Renal cortex interstitium (tissue), 11 donors: ENCODE measurements at regions not wholly inside any gene's neighbourhood (a gene's known extent, or its start where the extent isn't known, plus 50 kb on each side); places are given as distances from the start of the nearest gene placed in this dataset.
"Not testable (repeated sequence)": the region's sequence is repeated elsewhere in the genome, so short reads cannot be mapped to it uniquely, and the experiment has no call there.

Experiments used
- DNase-seq, 11 donors: peaks; one replicate each; pipeline ENCODE4 v3.0.0-alpha.2; 2013; ENCODE audit warnings: low read depth in 9 of 11, low spot score in 4 of 11; ENCODE audit errors: extremely low read depth in 1 of 11

DNA sequence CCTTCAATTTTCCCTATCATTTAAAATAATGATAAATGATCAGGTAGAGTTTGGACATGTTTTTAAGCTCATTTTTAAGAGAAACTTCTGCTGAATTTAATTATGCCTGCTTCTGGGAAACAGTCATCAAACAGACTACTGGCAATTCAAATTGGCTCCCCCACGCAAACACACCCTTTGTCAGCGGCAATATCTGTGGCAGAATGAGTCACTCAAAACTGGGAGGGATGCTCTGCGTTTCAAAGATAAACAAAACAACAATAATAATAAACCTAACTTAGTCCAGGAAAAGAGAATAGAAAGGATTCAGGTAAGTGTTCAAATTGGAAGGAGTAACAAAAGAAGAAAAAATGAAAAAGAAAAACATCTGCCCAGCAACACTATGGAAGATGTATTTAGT lies 108.1 kb upstream of the ERCC4 start:
- no peak for DNase-seq

DNA sequence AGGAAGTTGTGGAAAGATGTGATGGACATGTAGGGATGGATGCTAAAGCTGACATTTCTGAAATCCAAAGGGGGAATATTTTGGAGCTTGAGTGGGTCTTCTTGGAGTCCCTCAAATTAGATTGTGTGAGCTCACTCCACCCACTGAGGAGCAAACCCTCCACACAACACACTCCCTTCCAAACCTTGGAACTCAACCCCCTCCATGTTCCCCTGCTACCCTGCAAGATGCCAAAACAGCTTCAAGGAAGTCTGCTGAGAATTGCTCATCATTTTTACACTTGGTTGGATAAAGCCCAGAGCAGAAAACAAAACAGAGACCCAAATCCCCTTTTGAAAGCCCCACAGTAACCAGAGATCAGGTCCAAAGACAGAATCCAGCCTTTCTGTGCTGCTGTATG lies 103.3 kb upstream of the ERCC4 start:
- no peak for DNase-seq

DNA sequence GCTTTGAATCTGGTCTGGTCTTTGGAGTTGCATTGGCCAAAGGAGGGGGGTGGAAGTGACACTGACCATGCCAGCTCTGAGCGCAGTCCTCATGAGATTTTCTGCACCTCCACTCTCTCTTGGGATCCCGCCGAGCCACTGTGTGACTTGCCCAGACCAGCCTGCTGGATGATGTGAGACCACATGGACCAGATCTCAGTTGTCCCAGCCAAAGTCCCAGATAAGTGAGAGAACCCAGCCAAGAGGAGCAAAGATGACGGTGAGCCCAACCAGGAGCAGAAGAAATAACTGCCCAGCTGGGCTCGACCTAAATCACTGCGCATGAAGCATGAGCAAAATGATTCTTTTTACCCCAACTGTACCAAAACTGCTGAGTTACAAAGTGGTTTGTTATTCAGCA lies 96.5 kb upstream of the ERCC4 start:
- no peak for DNase-seq

DNA sequence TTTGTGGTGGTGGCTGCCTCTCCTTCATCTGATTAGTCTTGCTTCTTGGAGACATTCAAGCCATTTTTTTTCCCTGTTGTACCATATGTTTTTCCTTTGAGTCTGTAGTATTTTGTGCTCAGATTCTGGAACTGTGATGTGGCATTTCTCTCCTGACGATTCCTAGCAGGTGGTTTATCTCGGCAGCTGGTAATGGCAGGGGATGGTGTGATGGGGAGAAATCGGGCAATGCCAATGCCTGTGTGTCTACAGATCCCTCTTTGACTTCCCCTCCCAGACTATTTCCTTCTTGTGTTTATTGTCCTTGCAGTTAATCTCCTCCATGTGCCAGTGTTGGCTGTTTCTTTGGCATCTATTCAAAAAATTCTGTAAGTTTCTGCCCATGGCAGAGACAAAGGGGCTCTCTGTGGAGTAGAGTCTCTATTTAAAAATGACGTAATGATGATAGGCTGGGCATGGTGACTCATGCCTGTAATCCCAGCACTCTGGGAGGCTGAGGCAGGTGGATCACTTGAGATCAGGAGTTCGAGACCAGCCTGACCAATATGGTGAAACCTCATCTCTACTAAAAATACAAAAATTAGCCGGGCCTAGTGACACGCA lies 90.2 kb upstream of the ERCC4 start:
- no peak for DNase-seq

DNA sequence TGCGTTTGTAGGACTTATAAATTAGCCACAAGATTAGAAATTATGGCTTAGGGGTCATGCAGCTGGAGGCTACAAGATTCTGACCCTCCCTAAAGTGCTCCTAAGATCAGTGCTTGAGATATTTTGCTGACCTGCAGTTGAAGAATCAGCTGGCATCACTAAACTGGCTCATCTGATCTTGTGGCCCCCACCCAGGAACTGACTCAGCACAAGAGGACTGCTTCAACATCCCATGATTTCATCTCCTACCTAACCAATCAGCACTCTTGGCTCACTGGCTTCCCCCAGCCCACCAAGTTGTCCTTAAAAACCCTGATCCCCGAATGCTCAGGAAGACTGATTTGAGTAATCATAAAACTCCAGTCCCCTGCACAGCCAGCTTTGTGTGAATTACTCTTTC lies 86.4 kb upstream of the ERCC4 start:
- no peak for DNase-seq

DNA sequence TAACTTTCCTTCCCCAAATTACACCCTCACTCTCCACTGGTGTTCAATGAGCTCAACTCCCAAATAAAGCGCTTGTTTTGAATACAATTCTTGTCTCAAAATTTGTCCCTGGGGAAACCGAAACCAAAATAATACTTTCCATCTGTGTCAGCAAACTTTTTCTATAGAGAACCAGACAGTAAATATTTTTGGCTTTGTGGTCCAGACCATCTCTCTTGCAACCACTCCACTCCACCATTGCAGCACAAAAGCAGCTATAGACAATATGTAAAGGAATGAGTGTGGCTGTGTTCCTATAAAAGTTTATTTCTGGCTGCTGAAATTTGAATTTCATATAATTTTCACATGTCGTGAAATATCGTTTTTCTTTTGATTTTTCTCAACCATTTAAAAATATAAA lies 84.6 kb upstream of the ERCC4 start:
- DNase-seq, result no peak

DNA sequence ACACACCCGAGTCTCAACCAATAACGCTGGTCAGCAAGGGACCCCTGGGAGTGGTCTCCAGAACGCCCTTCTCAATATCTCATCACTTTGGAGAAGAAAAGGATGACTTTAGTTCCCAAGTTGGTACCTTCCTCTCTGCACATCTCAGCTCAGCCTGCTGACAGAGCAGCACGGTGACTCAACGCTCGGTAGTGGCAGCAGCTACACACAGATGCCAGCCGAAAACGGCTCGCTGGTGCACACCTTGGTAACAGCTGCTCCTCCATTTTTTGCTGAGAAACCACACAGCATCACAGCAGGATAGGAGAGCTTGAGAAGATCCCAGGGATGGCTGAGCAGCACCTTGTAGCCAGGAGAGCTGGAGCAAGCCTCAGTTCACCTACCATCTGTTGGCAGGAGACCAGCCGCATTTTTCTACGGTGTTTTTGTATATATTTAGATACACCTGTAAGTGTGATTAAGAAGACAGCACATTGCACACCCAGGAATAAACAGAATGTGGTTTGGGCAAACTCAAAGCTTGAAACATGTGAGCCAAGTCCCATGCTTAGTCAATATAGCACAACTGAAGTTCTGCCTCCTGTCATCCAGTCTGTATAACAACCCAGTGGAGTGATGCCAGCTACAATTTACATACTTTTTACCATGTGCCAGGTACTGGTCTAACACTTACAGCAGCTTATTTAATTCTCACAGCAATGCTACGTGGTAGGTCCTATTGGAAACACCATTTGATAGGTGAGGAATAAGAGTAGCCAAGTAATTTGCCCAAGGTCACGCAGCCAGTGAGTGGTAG lies 83.8 kb upstream of the ERCC4 start:
- DNase-seq, result no peak

DNA sequence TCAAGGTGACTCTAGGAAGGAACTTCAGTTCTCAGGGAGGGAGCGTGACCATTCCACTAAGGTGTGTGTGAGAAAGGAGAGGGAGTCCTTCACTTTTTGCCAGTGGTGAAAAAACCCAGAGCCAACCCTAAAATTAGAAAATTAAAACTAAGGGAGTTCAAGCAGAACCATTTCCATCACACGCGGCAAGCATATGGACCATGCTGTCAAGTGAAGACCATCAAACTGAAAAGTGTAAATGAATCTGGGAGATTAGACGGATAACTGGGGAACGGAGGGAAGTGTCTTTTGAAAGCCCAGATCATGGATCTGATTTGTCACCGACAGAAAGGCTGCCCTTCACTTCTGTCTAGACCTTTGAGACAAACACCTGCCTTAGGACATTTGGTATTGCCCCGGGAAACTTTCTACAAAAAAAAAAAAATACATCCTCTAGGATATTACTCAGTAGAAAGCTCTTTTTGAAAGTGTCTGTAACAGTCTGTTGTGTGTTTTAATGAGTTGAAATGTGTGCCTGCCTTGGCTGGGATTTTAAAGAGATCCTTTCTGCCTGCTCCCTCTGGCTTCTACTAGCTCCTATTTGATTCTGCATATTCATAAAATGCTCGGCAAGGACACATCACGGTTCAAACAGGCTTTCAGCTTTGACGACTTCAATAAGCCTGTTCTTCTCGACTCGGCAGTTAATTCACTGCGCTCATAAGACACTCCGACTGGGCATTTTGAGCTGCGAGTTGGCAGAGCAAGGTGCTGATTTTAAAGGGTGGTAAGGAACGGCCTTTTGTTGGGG lies 81.4 kb upstream of the ERCC4 start:
- DNase-seq, result no peak

DNA sequence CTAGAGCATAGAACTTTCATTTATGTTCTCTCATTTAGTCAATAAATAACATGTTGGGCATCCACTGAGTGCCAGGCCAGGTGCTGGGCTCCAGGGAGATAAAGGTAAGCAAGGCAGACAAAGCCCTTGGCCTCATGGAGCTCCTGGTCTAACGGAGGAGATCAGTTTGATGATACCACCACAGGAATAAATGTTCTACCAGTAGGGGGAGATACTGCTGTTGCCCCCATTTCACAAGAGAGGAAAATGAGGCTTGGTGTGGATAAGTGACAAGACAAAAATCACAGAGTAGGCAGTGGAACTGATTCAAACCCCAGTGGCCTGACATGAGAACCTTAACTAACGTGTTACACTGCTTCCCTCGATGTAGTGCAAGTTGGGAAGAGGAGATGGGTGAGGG lies 80.4 kb upstream of the ERCC4 start:
- DNase-seq, result no peak

DNA sequence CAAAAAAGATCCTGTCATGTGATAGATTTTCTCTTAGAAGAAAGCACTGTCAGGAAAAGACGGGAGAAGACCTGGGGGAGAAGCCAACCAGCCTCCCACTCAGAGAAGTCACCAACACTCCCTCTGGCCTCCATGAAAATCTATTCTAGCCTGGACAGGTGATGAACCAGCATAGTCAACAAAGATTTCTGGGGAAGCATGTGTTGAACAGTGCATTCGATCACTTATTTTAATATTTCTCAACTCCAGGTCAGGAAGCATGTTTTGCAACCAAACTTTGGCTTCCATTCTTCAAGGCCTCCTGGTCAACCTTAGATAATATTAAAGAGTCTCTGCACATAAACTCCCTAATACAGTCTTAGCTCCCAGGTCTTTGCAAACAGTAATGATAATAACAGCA lies 74.7 kb upstream of the ERCC4 start:
- no peak for DNase-seq

DNA sequence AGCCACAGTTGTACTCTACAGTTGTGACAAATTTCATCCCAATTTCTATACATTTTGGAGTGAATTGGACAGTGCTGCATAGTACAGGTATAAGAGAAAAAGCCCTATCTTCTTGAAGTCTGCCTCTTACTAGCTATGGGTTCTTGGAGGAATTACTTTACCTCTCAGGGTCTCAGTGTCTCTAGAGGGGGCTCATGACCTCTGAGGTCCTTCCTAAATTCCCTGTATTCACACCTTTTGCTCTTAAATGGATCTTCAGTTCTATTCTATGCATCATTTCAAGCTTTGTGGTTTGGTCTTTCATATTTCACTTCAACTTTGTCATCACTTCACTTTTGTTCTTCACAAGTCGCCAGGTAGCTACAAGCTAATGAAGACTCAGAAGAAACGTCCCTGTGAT lies 71.2 kb upstream of the ERCC4 start:
- no peak for DNase-seq

DNA sequence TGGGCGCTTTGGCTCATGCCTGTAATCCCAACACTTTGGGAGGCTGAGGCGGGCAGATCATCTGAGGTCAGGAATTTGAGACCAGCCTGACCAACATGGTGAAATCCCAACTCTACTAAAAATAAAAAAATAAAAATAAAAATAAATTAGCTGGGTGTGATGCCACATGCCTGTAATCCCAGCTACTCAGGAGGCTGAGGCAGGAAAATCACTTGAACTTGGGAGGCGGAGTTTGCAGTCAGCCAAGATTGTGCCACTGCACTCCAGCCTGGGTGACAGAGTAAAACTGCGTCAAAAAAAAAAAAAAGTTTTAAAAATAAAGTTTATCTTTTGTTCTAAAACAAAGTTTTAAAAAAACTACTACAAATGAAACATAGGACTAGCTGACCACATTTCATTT lies 69.8 kb upstream of the ERCC4 start:
- DNase-seq, result not testable (repeated sequence)

DNA sequence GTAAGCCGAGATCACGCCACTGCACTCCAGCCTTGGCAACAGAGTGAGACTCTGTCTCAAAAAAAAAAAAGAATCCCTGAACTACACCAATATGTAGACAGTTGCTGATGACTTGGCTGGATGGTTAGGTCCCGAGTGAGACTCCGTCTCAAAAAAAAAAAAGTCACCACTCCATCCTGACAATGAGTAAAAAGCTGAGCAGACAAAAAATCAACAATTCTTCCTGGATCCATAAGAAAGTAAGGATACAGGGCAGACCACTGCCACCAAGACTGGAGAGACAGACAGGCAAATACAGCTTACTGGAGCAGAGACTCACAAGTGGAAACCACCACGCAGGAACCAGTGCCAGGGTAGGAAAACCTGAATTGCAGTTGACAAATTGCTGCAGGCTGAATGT lies 67.1 kb upstream of the ERCC4 start:
- DNase-seq, result no peak

DNA sequence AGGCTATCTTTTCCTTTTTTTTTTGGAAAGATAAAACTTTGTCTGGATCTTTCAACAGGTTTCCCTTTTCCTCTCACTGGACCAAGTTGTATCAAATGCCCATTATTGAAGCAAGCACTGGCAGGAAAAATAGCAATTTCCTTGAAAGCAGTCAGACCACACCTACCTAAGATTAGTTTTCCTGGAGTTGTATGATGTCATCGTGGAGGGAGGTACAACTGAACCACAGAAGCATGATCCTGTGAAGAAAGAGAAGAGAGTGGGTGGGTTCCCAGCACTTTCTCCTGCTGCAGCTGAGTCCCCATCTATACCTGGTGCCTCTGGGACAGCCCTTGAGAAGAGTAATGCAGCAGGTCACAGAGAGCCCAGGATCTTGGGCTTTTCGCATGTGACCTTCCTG lies 63.6 kb upstream of the ERCC4 start:
- DNase-seq, result peak in 2 of 11 donors; percentile 5 to 6

DNA sequence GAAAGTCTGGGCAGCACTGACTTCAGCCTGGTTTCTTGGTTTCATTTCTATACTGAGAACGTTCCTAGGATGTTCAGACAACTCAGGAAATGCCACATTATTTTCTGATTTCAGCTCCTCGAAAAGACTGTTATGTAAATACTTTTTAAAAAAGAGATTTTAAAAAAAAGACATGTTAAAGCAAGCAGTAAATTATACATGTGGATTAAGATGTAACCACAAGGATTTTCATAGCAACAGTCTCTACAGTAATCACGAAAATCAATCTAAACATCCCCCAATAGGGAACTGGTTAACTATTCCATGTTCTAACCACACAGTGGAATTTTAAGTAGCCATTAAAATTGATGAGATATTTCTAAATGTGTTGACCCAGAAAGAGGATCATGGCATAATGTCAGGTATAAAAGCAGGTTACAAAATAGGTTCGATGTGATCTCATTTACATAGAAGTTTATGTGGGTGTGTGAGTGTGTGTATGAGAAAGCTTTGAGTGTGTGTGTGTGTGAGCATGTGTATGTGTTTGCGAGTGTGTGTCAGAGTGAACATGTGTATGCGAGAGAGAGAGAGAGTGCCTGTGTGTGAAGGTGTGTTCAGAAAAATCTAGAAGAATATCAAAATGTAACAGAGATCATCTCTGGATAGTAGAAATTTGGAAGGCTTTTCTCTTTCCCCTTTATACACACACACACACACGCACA lies 63.0 kb upstream of the ERCC4 start:
- no peak for DNase-seq

DNA sequence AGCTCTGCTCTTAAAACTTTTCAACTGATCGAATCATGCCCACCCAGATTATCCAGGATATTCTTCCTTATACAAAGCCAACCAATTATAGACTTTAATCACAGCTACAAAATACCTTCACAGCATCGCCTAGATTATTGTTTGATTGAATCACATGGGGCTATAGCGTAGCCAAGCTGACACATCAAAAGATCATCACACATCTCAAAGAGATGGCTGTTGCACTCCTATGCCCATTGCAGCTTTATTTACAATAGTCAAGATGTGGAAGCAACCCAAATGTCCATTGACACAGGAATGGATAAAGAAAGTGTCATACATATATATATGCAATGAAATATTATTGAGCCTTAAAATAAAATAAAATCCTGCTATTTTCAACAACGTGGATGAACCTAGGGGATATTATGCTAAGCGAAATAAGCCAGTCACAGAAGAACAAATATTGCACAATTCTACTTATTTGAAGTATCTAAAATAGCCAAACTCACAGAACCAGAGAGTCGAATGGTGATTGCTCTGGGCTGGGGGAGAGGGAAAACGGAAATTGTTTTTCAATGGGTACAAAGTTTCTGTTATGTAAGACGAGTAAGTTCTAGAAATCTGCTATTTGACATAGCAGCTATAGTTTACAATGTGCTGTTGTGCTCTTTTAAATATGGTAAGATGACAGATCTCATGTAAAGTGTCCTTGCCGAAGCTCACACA lies 60.9 kb upstream of the ERCC4 start:
- DNase-seq, result no peak

DNA sequence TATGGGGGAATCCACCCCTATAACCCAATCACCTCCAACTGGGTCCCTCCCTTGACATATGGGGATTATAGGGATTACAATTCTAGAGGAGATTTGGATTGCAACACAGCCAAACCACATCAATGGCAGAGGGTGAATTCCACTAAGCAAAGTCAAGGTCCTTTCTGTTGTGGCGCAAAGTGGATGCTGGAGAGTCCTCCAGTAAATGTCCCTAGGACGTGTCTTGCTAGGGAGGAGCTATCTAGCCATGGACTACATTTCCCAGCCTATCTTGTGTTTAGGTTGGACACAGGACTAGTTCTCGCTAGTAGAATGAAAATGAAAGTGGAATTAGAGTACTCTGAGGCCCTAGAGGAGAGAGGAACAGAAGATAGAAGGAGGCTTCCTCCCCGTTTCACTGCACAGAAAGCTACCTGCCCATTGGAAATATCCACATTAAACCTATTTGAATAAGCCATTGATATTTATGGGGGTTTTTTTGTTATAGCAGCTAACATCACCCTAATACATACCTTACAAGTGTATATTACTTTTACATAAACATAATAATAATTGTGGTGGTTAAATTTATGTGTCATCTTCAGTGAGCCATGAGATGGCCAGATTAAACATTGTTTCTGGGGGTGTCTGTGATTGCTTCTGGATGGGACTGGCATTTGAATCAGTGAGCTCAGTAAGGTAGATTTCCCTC lies 56.7 kb upstream of the ERCC4 start:
- DNase-seq, result no peak

DNA sequence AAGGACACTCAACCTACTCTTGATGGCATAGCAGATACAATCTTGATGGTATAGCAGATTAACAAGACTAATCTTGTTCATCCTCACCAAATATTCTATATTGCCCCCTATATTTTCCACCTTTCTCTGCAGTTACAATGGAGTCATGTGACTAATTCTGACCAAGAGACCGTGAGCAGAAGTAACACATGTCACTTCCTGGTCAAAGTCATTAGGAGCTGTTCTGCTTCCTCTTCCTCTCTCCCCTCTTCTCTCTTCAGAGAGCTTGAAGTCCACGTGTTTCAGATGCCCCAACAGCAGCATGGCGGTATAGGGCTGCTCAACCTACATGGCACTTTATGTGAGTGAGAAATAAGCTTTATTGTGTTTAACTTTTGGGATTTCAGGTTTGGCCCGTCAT lies 55.3 kb upstream of the ERCC4 start:
- DNase-seq, result no peak

DNA sequence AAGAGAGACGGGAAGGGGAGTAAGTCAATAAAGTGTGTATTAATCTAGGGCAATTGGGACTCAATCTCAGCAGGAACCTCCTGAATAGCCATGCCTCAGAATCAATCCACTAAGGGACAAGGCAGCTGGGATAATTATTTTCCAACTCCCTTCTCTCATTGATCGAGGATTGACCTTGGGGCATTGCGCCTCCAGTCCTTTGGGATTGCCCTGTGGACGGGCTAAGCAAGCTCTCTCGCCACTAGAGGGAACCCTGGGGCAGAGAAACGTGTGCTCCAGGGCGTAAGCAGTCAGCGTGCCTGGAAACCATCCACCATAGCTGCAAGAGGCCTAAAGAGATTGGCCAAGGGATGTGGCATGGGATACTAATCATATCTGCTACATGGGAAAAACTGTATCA lies 53.9 kb upstream of the ERCC4 start:
- DNase-seq, result peak; percentile 21 to 53 (median 36)
